Effector memory CD8-positive, alpha-beta T cell (primary cell): ENCODE measurements at regions not wholly inside any gene's neighbourhood (a gene's known extent, or its start where the extent isn't known, plus 50 kb on each side); places are given as distances from the start of the nearest gene placed in this dataset.
"Not testable (repeated sequence)": the region's sequence is repeated elsewhere in the genome, so short reads cannot be mapped to it uniquely, and the experiment has no call there.

Experiments used
- ATAC-seq: fragments of 150-1000 bp; cut with Tn5 transposase; replicated peaks from 2 replicates; pipeline ENCODE4 v1.10.0; 2021; ENCODE audit warnings: mild to moderate bottlenecking, moderate library complexity
- DNase-seq, 3 experiments: peaks; one replicate each; pipeline ENCODE4 v3.0.0; 2021
- H3K27ac Mint-ChIP-seq, 2 donors: one replicate each; pipeline ENCODE4 v1.8.0; 2022; ENCODE audit warnings: mild to moderate bottlenecking in 2 of 2, mixed read lengths in 2 of 2, moderate library complexity in 2 of 2
- H3K27me3 Mint-ChIP-seq, 2 donors: one replicate each; pipeline ENCODE4 v1.8.0; 2022; ENCODE audit warnings: mixed read lengths in 2 of 2
- H3K36me3 Mint-ChIP-seq: one replicate; pipeline ENCODE4 v1.8.0; 2022; ENCODE audit warnings: mild to moderate bottlenecking, moderate library complexity, mixed read lengths; ENCODE audit not compliant: insufficient read depth
- H3K4me1 Mint-ChIP-seq, 2 donors: one replicate each; pipeline ENCODE4 v1.8.0; 2022; ENCODE audit warnings: low read depth in 2 of 2, mixed read lengths in 2 of 2
- H3K4me3 Mint-ChIP-seq, 2 donors: one replicate each; pipeline ENCODE4 v1.8.0; 2022; ENCODE audit warnings: mild to moderate bottlenecking in 2 of 2, mixed read lengths in 2 of 2, moderate library complexity in 2 of 2
- H3K9me3 Mint-ChIP-seq, 2 donors: one replicate each; pipeline ENCODE4 v1.8.0; 2022; ENCODE audit warnings: mixed read lengths in 2 of 2

DNA sequence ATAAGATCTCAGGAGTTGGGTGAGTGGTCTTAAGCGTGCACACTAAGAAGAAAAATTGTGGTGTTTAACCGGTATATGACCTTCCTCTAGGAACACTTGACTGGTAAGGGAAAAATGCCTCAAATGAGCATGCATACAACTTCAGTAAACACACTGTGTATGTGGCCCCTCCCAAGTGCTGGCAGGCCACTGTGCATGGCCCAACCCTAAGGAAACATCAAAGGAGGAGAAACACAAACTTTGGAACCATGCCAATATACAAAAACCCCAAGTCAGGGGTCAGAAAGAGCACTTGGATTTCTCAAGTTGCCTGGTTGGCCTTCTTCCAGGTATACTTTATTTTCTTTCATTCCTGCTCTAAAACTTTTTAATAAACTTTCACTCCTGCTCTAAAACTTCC is 308.9 kb upstream of the LRRTM4 start:
- no peak for ATAC-seq
- Mint-ChIP-seq H3K9me3 (peaks cover 17 to 57% of the 10 kb centered on the region in 2 donors), H3K27ac (no peak overlapping the region), H3K4me1 (no peaks in the 10 kb centered on the region), H3K4me3 (no peak overlapping the region), H3K27me3 (no peaks in the 10 kb centered on the region), H3K36me3 (no peaks in the 10 kb centered on the region)
- DNase-seq, result no peak

DNA sequence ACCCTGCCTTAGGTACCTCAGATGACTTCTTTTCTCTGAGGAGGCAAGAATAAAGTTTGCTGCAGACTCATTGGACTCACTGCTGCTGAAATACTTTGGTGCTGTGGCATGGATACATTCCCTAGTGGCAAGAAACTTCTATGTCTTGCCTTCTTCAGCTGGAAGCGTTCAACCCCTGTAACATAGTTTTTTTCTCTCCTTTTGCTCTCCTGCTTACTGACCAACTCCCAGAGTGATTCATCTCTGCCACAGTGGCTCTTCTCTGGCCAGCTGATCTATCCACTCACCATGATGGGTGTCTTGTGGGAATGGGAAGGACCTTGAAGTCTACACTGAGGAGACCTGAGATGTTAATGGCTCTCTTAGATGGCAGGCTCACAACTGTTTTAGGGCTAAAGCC is 309.3 kb upstream of the LRRTM4 start:
- Mint-ChIP-seq H3K36me3 (no peaks in the 10 kb centered on the region), H3K27ac (no peak overlapping the region), H3K4me3 (no peak overlapping the region), H3K27me3 (no peaks in the 10 kb centered on the region), H3K4me1 (no peaks in the 10 kb centered on the region), H3K9me3 (peaks cover 20 to 57% of the 10 kb centered on the region in 2 donors)
- DNase-seq (no peak), ATAC-seq (no peak)

DNA sequence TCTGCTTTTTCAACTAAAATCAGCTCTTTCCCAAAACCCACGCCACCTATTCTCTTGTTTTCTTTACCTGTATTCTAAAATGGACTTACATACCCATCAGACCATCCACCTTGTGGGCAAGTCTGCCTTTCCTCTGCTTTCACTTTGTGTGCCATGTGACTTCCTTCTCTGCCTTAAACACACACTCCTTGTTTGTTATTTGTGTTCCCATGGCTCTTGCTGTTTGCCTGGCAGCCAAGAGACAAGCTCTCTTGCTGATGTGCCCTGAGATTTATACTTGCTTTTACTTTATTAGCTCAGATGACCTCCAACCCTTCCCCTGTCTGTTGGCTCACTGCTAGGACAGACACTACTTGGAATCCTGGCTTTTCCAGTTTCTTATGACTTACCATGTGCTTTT is 309.7 kb upstream of the LRRTM4 start:
- ATAC-seq (no peak), DNase-seq (no peak)
- no peaks in the 10 kb centered on the region for H3K36me3 Mint-ChIP-seq
- H3K4me1 Mint-ChIP-seq, result no peaks in the 10 kb centered on the region
- no peak overlapping the region for H3K27ac Mint-ChIP-seq
- peaks cover 20 to 56% of the 10 kb centered on the region in 2 donors for H3K9me3 Mint-ChIP-seq
- no peaks in the 10 kb centered on the region for H3K27me3 Mint-ChIP-seq
- no peak overlapping the region for H3K4me3 Mint-ChIP-seq

DNA sequence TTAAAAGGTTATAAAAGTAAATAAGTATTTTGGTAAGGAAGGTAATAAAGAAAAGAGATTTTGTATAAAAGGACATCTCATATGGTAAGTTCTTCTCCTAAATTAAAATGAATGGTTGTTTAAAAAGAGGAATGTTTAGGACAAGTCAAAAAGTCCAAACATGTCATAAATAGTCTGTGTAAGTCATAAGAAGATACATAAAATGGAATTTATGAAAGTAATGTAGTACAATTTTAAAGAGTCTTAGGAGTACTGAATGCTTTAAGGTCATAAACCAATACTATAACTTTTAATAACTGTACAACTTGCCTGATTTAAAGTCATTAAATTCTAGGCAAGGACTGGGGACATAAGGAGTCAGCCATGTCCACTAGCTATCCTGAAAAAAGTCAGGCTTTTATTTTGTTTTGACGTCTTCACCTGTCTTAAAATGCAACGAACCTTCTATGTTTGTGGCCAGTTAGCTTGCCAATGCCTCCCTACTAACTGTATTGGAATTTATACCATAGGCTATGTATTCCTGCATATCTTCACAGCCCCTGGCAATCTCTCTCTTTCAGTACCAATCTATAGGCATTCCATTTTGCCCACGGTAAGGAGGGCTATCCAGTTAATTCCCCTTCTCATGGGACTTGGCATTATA is 312.3 kb upstream of the LRRTM4 start:
- DNase-seq, result no peak
- H3K27me3 Mint-ChIP-seq, result no peaks in the 10 kb centered on the region
- H3K4me3 Mint-ChIP-seq, result no peak overlapping the region
- H3K4me1 Mint-ChIP-seq, result no peaks in the 10 kb centered on the region
- H3K36me3 Mint-ChIP-seq, result no peaks in the 10 kb centered on the region
- no peak overlapping the region for H3K27ac Mint-ChIP-seq
- no peak for ATAC-seq
- H3K9me3 Mint-ChIP-seq, result peaks cover 18 to 37% of the 10 kb centered on the region in 2 donors

DNA sequence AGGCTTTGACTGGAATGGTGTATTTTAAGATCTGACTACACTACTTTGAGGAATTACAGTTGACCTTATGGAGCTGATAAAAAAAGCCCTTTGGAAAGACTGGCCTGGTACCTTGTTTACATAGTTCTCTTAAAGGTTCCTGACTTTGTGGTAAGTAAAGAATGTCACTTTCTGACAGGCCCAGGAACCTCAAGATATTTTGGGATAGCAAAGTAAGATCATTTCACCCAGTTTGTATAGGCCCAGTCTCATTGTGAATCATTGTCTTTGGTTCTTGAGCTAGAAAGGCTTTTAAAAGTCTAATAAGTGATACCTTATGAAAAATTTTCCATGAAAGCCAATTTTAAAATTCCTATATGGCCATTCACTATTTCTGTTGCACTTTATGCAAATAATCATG is 316.3 kb upstream of the LRRTM4 start:
- H3K27me3 Mint-ChIP-seq, result no peaks in the 10 kb centered on the region
- no peaks in the 10 kb centered on the region for H3K4me1 Mint-ChIP-seq
- H3K9me3 Mint-ChIP-seq, result peaks cover 18 to 21% of the 10 kb centered on the region in 2 donors
- H3K36me3 Mint-ChIP-seq, result no peaks in the 10 kb centered on the region
- no peak for ATAC-seq
- no peak overlapping the region for H3K4me3 Mint-ChIP-seq
- H3K27ac Mint-ChIP-seq, result no peak overlapping the region
- no peak for DNase-seq

DNA sequence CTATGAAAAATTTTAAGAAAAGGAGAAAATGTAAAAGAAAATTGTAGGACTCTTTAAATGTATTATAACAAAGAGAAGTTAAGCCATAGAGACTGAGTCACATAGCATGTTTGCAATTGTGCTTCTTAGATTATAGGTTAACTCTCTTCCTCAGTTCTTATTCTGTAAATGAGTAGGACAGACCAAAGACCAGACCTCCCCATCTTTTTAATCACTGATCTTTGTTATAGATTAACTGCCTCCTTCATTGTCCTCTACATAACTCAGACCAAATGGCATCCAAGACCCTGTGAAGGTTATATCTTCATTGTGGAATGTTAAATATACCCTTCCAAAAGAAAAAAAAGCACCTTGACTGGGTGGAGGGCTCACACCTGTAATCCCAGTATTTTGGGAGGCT is 316.9 kb upstream of the LRRTM4 start:
- no peak for DNase-seq
- Mint-ChIP-seq H3K4me3 (no peak overlapping the region), H3K27ac (no peak overlapping the region), H3K9me3 (peaks cover 18 to 21% of the 10 kb centered on the region in 2 donors), H3K36me3 (no peaks in the 10 kb centered on the region), H3K4me1 (no peaks in the 10 kb centered on the region), H3K27me3 (no peaks in the 10 kb centered on the region)
- ATAC-seq, result no peak

DNA sequence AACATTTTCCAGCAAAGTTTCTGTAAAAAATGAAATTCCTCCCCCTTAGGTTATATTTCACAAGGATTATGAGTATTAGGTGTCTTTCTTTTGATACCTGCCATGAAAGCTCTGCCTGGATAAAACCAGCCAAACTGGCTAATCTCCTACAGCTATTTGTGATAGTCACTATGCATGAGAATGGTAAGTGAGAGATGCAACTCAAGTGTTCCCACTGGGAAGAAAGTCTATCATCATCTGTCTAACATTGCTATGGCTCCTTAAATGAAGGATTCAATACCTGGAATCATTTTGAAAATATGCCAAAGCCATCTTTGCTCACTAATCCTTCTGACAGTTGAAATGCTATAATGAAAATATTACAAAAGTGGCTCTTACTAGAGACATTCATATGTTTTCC is 339.9 kb upstream of the LRRTM4 start:
- ATAC-seq (no peak), DNase-seq (no peak)
- Mint-ChIP-seq H3K36me3 (no peaks in the 10 kb centered on the region), H3K4me1 (no peaks in the 10 kb centered on the region), H3K27me3 (no peaks in the 10 kb centered on the region), H3K27ac (no peak overlapping the region), H3K4me3 (no peak overlapping the region), H3K9me3 (peaks cover 9 to 15% of the 10 kb centered on the region in 2 donors)

DNA sequence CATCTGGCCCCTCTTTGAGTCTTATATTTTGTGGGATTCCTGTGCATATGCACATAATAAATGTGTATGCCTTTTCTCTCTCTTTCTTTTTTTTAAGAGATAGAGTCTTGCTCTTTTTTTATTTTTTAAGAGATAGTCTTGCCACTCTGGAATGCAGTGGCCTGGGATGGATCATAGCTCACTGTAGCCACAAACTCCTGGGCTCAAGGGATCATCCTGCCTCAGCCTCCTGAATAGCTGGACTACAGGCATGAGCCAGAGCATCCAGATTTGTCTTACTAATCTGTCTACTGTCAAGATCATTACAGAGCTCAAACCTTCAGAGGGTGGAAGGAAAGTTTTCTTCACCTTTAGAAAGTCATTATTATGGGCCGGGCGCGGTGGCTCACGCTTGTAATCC is 342.2 kb upstream of the LRRTM4 start:
- H3K9me3 Mint-ChIP-seq, result peaks cover 7 to 15% of the 10 kb centered on the region in 2 donors
- H3K36me3 Mint-ChIP-seq, result no peaks in the 10 kb centered on the region
- no peak overlapping the region for H3K4me3 Mint-ChIP-seq
- no peaks in the 10 kb centered on the region for H3K27me3 Mint-ChIP-seq
- H3K4me1 Mint-ChIP-seq, result no peaks in the 10 kb centered on the region
- ATAC-seq (no peak), DNase-seq (no peak)
- no peak overlapping the region for H3K27ac Mint-ChIP-seq

DNA sequence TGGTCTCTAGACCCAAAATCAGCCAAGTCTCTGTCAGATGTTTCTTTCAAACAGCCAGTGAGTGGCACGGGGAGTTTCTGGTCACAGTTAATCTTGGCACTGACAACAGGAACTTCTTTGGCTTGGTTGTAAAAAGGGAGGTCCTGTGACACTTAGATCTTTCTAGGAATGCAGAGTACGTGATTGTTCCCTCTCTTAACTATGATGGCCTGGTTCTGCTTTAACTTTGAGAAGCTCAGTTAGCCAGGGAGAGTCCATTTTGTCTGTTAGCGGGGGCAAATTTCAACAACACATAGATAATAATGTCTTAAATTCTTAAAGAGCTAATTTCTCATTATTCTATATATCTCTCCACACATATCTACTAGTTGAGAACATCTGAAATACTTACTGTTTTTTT is 344.5 kb upstream of the LRRTM4 start:
- Mint-ChIP-seq H3K4me3 (no peak overlapping the region), H3K9me3 (peaks cover 7 to 11% of the 10 kb centered on the region in 2 donors), H3K27me3 (no peaks in the 10 kb centered on the region), H3K4me1 (no peaks in the 10 kb centered on the region), H3K36me3 (no peaks in the 10 kb centered on the region), H3K27ac (no peak overlapping the region)
- ATAC-seq (no peak), DNase-seq (no peak)

DNA sequence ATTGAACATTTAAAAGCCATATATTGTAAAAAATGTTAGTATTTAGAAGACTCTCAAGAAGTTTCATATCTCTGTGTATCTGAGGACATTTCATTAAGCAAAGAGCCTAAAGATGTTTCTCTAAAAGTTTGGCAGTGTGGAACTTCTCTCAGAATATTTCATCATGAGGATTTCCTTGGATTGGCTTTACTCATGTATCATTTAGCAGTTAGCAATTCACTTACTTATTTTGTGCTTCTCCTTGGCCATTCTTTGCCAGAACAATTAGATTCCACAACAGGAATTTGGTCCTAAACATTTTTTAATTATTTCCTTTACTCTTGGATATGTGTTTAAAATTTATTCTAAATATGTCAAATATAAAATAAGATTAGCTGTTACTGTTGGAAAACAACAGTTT is 345.0 kb upstream of the LRRTM4 start:
- H3K4me1 Mint-ChIP-seq, result no peaks in the 10 kb centered on the region
- DNase-seq (no peak), ATAC-seq (no peak)
- no peaks in the 10 kb centered on the region for H3K36me3 Mint-ChIP-seq
- H3K4me3 Mint-ChIP-seq, result no peak overlapping the region
- H3K27me3 Mint-ChIP-seq, result no peaks in the 10 kb centered on the region
- H3K27ac Mint-ChIP-seq, result no peak overlapping the region
- H3K9me3 Mint-ChIP-seq, result peaks cover 10 to 16% of the 10 kb centered on the region in 2 donors

DNA sequence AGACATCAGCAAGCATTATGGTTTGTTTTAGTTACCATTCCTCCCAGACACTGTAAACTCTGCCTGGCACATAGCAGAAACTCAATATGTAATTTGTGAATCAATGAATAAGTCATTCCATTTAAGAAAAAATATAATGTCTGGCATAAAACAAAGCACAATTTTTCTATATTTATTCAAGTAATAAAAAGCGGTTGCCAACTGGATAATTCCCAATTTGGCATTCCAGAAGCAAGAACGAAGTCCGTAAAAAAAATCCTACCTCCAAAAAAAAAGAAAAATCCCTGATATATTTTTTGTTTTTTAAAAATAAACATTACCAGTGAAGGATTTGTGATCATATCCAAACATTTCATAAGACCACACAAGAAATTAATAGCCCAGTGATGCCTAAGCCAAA is 351.3 kb upstream of the LRRTM4 start:
- DNase-seq (no peak), ATAC-seq (no peak)
- Mint-ChIP-seq H3K9me3 (peaks cover 9 to 24% of the 10 kb centered on the region in 2 donors), H3K36me3 (no peaks in the 10 kb centered on the region), H3K4me3 (no peak overlapping the region), H3K4me1 (no peaks in the 10 kb centered on the region), H3K27me3 (no peaks in the 10 kb centered on the region), H3K27ac (no peak overlapping the region)

DNA sequence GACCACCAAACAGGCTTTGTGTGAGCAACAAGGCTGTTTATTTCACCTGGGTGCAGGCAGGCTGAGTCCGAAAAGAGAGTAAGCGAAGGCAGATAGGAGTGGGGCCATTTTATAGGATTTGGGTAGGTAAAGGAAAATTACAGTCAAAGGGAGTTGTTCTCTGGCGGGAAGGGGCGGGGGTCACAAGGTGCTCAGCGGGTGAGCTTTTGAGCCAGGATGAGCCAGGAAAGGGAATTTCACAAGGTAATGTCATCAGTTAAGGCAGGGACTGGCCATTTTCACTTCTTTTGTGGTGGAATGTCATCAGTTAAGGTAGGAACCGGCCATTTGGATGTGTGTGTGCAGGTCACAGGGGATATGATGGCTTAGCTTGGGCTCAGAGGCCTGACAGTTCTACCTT is 378.0 kb upstream of the LRRTM4 start:
- not testable (repeated sequence) for H3K4me1 Mint-ChIP-seq, H3K27ac Mint-ChIP-seq, H3K36me3 Mint-ChIP-seq, DNase-seq, H3K4me3 Mint-ChIP-seq, H3K27me3 Mint-ChIP-seq, ATAC-seq
- peaks cover 16 to 26% of the 10 kb centered on the region in 2 donors for H3K9me3 Mint-ChIP-seq

DNA sequence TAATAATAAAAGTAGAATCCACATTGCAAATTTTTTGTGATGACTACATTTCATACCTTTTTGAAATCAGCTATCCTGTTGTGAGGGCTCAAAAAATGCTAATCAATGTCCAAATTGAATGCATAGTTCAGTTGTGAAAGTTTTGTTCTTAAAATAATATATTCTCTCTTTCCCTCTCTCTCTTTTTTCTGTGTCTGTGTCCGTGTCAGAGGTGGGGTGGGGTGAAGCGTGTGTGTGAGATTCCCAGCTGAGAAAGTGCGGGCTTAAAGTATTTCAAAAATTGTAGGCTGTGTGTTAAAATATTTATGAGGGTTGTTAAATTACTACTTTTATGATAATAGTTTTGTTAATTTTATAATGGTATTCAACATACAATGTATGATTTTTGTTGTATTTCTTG is 388.0 kb upstream of the LRRTM4 start:
- Mint-ChIP-seq H3K27ac (no peak overlapping the region), H3K36me3 (no peaks in the 10 kb centered on the region), H3K4me3 (no peak overlapping the region), H3K27me3 (no peaks in the 10 kb centered on the region), H3K9me3 (peaks cover 9 to 23% of the 10 kb centered on the region in 2 donors), H3K4me1 (no peaks in the 10 kb centered on the region)
- ATAC-seq (no peak), DNase-seq (no peak)

DNA sequence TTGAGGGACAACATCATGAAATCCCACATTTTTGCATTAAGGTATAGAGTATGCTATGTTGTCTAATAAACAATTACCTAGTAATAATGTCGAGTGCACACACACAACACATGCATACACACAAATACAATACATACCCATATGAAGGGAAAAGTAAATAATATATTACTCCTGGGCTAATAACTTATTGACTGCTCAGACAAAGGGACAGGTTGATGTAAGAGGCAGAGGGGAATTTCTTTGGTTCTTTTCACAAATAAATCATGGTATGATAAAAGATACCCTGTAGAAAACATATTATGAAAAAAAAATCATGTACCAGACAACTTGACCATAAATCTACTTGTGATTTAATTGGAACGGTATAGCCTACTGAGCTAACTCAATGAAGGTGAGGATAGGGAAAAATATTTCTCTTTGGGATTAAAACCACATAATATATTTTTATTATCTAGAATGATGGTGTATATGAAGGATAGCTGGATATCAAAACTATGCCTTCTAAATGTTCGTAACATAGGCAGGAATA is 398.7 kb upstream of the LRRTM4 start:
- no peaks in the 10 kb centered on the region for H3K4me1 Mint-ChIP-seq
- no peaks in the 10 kb centered on the region for H3K36me3 Mint-ChIP-seq
- no peak overlapping the region for H3K27ac Mint-ChIP-seq
- H3K4me3 Mint-ChIP-seq, result no peak overlapping the region
- H3K27me3 Mint-ChIP-seq, result no peaks in the 10 kb centered on the region
- no peak for ATAC-seq
- DNase-seq, result no peak
- H3K9me3 Mint-ChIP-seq, result peaks cover 0 to 3% of the 10 kb centered on the region in 2 donors
